Neuronal stem cell (in vitro differentiated cells): ENCODE measurements at regions not wholly inside any gene's neighbourhood (a gene's known extent, or its start where the extent isn't known, plus 50 kb on each side); places are given as distances from the start of the nearest gene placed in this dataset.

Experiments
- DNase-seq: peaks from one replicate; pipeline ENCODE4 v3.0.0-alpha.2; 2013; ENCODE audit warnings: low spot score
- H2AFZ ChIP-seq: one replicate; pipeline ENCODE4 v1.6.1; 2013; ENCODE audit warnings: mild to moderate bottlenecking, low read length, inconsistent platforms
- H2AK5ac ChIP-seq: 2 replicates; pipeline ENCODE4 v1.6.1; 2013; ENCODE audit warnings: low read depth, mild to moderate bottlenecking, inconsistent platforms, low read length, moderate library complexity, mixed read lengths
- H2BK120ac ChIP-seq: 2 replicates; pipeline ENCODE4 v1.6.1; 2013; ENCODE audit warnings: low read depth, mild to moderate bottlenecking, inconsistent platforms, low read length, moderate library complexity, mixed read lengths
- H2BK12ac ChIP-seq: one replicate; pipeline ENCODE4 v1.6.1; 2013; ENCODE audit warnings: low read length, inconsistent platforms
- H2BK15ac ChIP-seq: 2 replicates; pipeline ENCODE4 v1.6.1; 2013; ENCODE audit warnings: mild to moderate bottlenecking, low read length, inconsistent platforms, mixed read lengths
- H2BK5ac ChIP-seq: one replicate; pipeline ENCODE4 v1.6.1; 2013; ENCODE audit warnings: inconsistent platforms, mild to moderate bottlenecking, low read length, moderate library complexity
- H3K14ac ChIP-seq: one replicate; pipeline ENCODE4 v1.6.1; 2013; ENCODE audit warnings: low read length, inconsistent platforms
- H3K18ac ChIP-seq: 2 replicates; pipeline ENCODE4 v1.6.1; 2013; ENCODE audit warnings: low read length, inconsistent platforms
- H3K23ac ChIP-seq: 2 replicates; pipeline ENCODE4 v1.6.1; 2013; ENCODE audit warnings: low read depth, mild to moderate bottlenecking, mixed read lengths, low read length, inconsistent platforms; ENCODE audit not compliant: poor library complexity
- H3K27ac ChIP-seq: replicated peaks from 3 replicates; pipeline ENCODE4 v1.5.1; 2013; ENCODE audit warnings: low read length, inconsistent platforms
- H3K27me3 ChIP-seq, 3 experiments: 2 replicates each; pipeline ENCODE4 v1.6.1; 2013; ENCODE audit warnings: low read length in 3 of 3, mild to moderate bottlenecking in 2 of 3, inconsistent platforms in 1 of 3, low read depth in 1 of 3, mixed read lengths in 1 of 3, moderate library complexity in 1 of 3; ENCODE audit not compliant: control insufficient read depth in 3 of 3, insufficient read depth in 3 of 3
- H3K36me3 ChIP-seq, 2 donors: replicated peaks in 1 of 2; 2 replicates each; pipeline ENCODE4 v1.6.1; 2013; ENCODE audit warnings: low read length in 2 of 2; ENCODE audit not compliant: control insufficient read depth in 2 of 2, insufficient read depth in 2 of 2
- H3K4ac ChIP-seq: 2 replicates; pipeline ENCODE4 v1.6.1; 2013; ENCODE audit warnings: inconsistent platforms, mild to moderate bottlenecking, low read length, moderate library complexity
- H3K4me1 ChIP-seq, 2 donors: 1 replicate in 1 of 2; 2 replicates in 1 of 2; pipeline ENCODE4 v1.6.1; 2013; ENCODE audit warnings: low read length in 2 of 2, low read depth in 1 of 2; ENCODE audit not compliant: control insufficient read depth in 2 of 2, insufficient read depth in 1 of 2
- H3K4me2 ChIP-seq: one replicate; pipeline ENCODE4 v1.6.1; 2013; ENCODE audit warnings: mild to moderate bottlenecking, low read length, inconsistent platforms; ENCODE audit not compliant: insufficient read depth, poor library complexity, severe bottlenecking
- H3K4me3 ChIP-seq, 2 donors: 2 replicates each; pipeline ENCODE4 v1.5.1; 2013; ENCODE audit warnings: low read length in 2 of 2, mild to moderate bottlenecking in 2 of 2, inconsistent platforms in 1 of 2, moderate library complexity in 1 of 2
- H3K79me1 ChIP-seq: one replicate; pipeline ENCODE4 v1.6.1; 2013; ENCODE audit warnings: low read depth, mild to moderate bottlenecking, inconsistent platforms, low read length, moderate library complexity
- H3K9ac ChIP-seq: one replicate; pipeline ENCODE4 v1.6.1; 2013; ENCODE audit warnings: mild to moderate bottlenecking, low read depth, low read length, inconsistent platforms; ENCODE audit not compliant: poor library complexity
- H3K9me3 ChIP-seq, 2 donors: replicated peaks in 1 of 2; 2 replicates each; pipeline versions ENCODE3 to v1.6.1; 2013; ENCODE audit warnings: low read length in 2 of 2, mild to moderate bottlenecking in 2 of 2, inconsistent platforms in 1 of 2, low read depth in 1 of 2, mixed read lengths in 1 of 2, moderate library complexity in 1 of 2; ENCODE audit not compliant: control insufficient read depth in 2 of 2, insufficient read depth in 1 of 2
- H4K8ac ChIP-seq: one replicate; pipeline ENCODE4 v1.6.1; 2013; ENCODE audit warnings: low read depth, mild to moderate bottlenecking, inconsistent platforms, low read length, moderate library complexity
- H4K91ac ChIP-seq: one replicate; pipeline ENCODE4 v1.6.1; 2013; ENCODE audit warnings: low read length, low read depth, mild to moderate bottlenecking, inconsistent platforms; ENCODE audit not compliant: poor library complexity
- WGBS, 2 donors: extraction: QIAGEN DNeasy Blood & Tissue Kit; methylation state at CpG; one replicate each; pipeline ENCODE4 v1.1.7; 2013; ENCODE audit warnings: missing lambda C conversion rate in 2 of 2, mixed read lengths in 1 of 2; ENCODE audit not compliant: insufficient read length in 2 of 2, insufficient replicate concordance in 1 of 2; ENCODE audit errors: extremely low coverage in 2 of 2; 5-methylcytosine and 5-hydroxymethylcytosine counted together

- Histone ChIP-seq H4K8ac (no peak overlapping the region), H3K4me3 (no peak overlapping the region), H4K91ac (no peak overlapping the region), H3K14ac (no peak overlapping the region), H3K4ac (no peak overlapping the region), H3K79me1 (no peaks in the 10 kb centered on the region), H2BK12ac (no peak overlapping the region), H2AK5ac (no peak overlapping the region), H2BK120ac (no peak overlapping the region), H3K27ac (no peak overlapping the region), H3K4me1 (no peaks in the 10 kb centered on the region), H3K23ac (no peak overlapping the region), H3K27me3 (no peaks in the 10 kb centered on the region), H2BK15ac (no peak overlapping the region), H2AFZ (no peak overlapping the region), H3K9me3 (no peaks in the 10 kb centered on the region), H3K9ac (no peak overlapping the region), H3K36me3 (no peaks in the 10 kb centered on the region), H2BK5ac (no peak overlapping the region), H3K18ac (no peak overlapping the region), H3K4me2 (no peak overlapping the region)
- no peak for DNase-seq
- no CpG with 5 or more reads among the region's 1 CpG for WGBS, 2 donors
Observed at GRCh38 chr18:55084550-55084949, 125.3 kb upstream of the CCDC68 start.

- Histone ChIP-seq H4K8ac (no peak overlapping the region), H4K91ac (no peak overlapping the region), H2BK12ac (no peak overlapping the region), H3K4me1 (peaks cover 0 to 2% of the 10 kb centered on the region in 2 donors), H3K14ac (no peak overlapping the region), H2BK120ac (no peak overlapping the region), H3K27me3 (no peaks in the 10 kb centered on the region), H2AK5ac (no peak overlapping the region), H3K4ac (no peak overlapping the region), H3K27ac (no peak overlapping the region), H2AFZ (no peak overlapping the region), H3K36me3 (no peaks in the 10 kb centered on the region), H3K18ac (no peak overlapping the region), H2BK5ac (no peak overlapping the region), H3K79me1 (no peaks in the 10 kb centered on the region), H3K23ac (no peak overlapping the region), H3K4me2 (no peak overlapping the region), H3K9me3 (no peaks in the 10 kb centered on the region), H3K9ac (no peak overlapping the region), H2BK15ac (no peak overlapping the region), H3K4me3 (no peak overlapping the region)
- WGBS, 2 donors, result no CpG with 5 or more reads among the region's 1 CpG
- no peak for DNase-seq
Observed at GRCh38 chr18:55083461-55083860, 124.2 kb upstream of the CCDC68 start.

GRCh38 chr18:55079481-55080355 is 120.5 kb upstream of the CCDC68 start:
- H3K4me1 ChIP-seq, result peaks cover 0 to 5% of the 10 kb centered on the region in 2 donors
- WGBS, 2 donors, result no CpG with 5 or more reads among the region's 17 CpGs
- no peaks in the 10 kb centered on the region for H3K9me3 ChIP-seq
- H3K9ac ChIP-seq, result no peak overlapping the region
- no peak overlapping the region for H2BK12ac ChIP-seq
- no peaks in the 10 kb centered on the region for H3K36me3 ChIP-seq
- H3K27ac ChIP-seq, result no peak overlapping the region
- no peak overlapping the region for H3K4me3 ChIP-seq
- H3K27me3 ChIP-seq, result no peaks in the 10 kb centered on the region
- no peak overlapping the region for H3K14ac ChIP-seq
- no peaks in the 10 kb centered on the region for H3K79me1 ChIP-seq
- H2AK5ac ChIP-seq, result no peak overlapping the region
- no peak overlapping the region for H3K23ac ChIP-seq
- H4K91ac ChIP-seq, result no peak overlapping the region
- no peak overlapping the region for H3K4ac ChIP-seq
- no peak overlapping the region for H4K8ac ChIP-seq
- H2BK15ac ChIP-seq, result no peak overlapping the region
- H2AFZ ChIP-seq, result no peak overlapping the region
- H3K4me2 ChIP-seq, result no peak overlapping the region
- no peak overlapping the region for H3K18ac ChIP-seq
- H2BK120ac ChIP-seq, result no peak overlapping the region
- no peak for DNase-seq
- no peak overlapping the region for H2BK5ac ChIP-seq

GRCh38 chr18:55079067-55079466 is 119.8 kb upstream of the CCDC68 start:
- Histone ChIP-seq H2BK5ac (no peak overlapping the region), H3K4me2 (no peak overlapping the region), H3K79me1 (no peaks in the 10 kb centered on the region), H3K9ac (no peak overlapping the region), H4K91ac (no peak overlapping the region), H3K4ac (no peak overlapping the region), H3K36me3 (no peaks in the 10 kb centered on the region), H2BK12ac (no peak overlapping the region), H2BK15ac (no peak overlapping the region), H3K23ac (no peak overlapping the region), H2AFZ (no peak overlapping the region), H2BK120ac (no peak overlapping the region), H3K4me1 (peaks cover 0 to 5% of the 10 kb centered on the region in 2 donors), H2AK5ac (no peak overlapping the region), H3K18ac (no peak overlapping the region), H3K9me3 (no peaks in the 10 kb centered on the region), H3K27ac (no peak overlapping the region), H3K27me3 (no peaks in the 10 kb centered on the region), H3K14ac (no peak overlapping the region), H4K8ac (no peak overlapping the region), H3K4me3 (no peak overlapping the region)
- no peak for DNase-seq
- no CpG with 5 or more reads among the region's 6 CpGs for WGBS, 2 donors
